ENCODE measurements at regions not wholly inside any gene's neighbourhood (a gene's known extent, or its start where the extent isn't known, plus 50 kb on each side); places are given as distances from the start of the nearest gene placed in this dataset.

- TF ChIP-seq CTCF (conservative IDR thresholded peaks at IDR 0.05; ENCODE audit: low read length): no peak
- TF ChIP-seq EZH2phosphoT487 (IDR thresholded peaks at IDR 0.05; ENCODE audit: borderline replicate concordance): no peak
Observed at GRCh38 chr1:217322834-217323233, 308.1 kb downstream of the GPATCH2 start.

Data from Loucy (cell line).